OCI-M1 (cell line): ENCODE measurements at regions not wholly inside any gene's neighbourhood (a gene's known extent, or its start where the extent isn't known, plus 50 kb on each side); places are given as distances from the start of the nearest gene placed in this dataset.

Source experiments
- DNase-seq: peaks from one replicate; lab custom pipeline; 2025; lab: John Stamatoyannopoulos, UW

DNA sequence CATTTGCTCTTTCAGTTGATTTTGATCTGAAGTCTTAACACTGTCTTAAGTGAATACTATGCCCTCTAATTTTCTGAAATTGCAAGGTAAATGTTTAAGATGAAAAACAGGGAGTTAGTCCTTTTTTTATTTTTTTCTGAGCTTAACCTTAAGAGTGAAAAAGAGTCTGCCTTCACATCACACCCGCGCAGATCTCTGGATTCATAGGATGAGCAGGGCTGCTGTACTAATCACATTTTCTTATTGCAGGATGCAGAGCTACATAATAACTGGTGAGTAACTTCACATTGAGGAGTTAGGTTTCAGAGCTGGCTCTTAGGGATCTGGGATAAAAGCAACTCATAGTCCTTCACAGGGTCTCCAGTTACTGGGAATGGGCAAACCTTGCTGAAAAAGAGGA, 188.7 kb upstream of the ATP1B1 start:
- no peak for DNase-seq

DNA sequence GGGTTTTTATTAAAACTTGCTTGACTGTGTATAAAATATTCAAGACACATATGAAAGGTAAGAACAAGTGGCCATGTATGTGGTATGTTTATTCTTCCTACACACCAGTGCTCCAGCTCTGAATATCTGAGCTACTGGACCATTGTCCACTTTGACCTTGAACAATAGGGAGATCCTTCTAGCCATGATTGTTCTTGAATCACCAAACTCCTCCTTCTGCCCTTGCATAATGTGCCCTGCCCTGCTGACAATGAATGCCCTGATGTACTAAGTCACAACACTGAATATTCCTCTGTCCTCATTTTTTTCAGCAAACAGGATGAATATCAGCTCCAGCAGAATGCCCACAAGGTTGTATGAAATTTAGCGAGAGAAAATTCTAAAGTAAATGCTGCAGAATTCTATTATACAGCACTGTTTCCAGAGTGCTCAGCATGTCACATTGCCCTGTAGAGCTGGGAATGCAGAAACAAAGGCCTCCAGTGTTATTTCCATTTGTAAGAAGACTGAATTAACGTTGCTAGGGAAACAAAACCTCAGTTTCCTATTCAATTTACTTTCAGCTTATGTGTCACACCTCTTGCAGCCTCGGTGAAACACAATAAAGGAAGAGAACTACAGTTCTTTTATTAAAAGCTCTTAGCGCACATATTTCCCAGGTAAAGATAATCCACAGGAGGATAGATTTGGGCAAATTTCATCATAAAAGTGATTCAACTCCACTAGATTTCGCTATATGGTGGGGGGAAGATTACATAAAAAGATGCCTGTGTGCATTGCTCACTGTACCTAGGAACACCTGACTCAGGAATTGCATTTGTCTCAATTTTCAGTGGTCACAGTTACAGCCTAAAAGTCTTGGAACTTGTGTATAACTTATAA, 187.4 kb upstream of the ATP1B1 start:
- DNase-seq = no peak

- DNase-seq = no peak
Observed at GRCh38 chr1:168920456-168921094, 185.9 kb upstream of the ATP1B1 start.

- peak; percentile 90 for DNase-seq
Observed at GRCh38 chr1:168921629-168922028, 184.9 kb upstream of the ATP1B1 start.

GRCh38 chr1:168923521-168924136, 182.9 kb upstream of the ATP1B1 start:
- DNase-seq = no peak

DNA sequence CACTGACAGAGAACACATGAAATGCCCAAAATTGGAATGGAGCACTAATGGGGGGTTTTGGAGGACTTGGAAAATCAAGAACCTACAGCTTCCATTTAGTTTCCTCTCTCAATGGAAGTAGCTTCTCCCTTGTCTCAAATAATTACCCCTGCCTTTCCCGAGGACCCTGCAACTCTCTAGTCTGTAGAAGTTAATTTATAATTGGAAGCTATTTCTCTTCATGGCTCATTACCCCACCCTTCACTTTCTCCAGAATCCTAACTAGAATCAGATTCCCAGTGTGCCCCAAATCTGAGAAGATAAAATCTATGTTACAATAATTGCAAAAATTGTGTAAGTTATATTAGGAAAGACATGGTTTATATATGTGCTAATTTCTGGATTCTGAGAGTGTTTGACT, 181.5 kb upstream of the ATP1B1 start:
- no peak for DNase-seq

- DNase-seq = no peak
Observed at GRCh38 chr1:168926236-168926635, 180.3 kb upstream of the ATP1B1 start.

DNA sequence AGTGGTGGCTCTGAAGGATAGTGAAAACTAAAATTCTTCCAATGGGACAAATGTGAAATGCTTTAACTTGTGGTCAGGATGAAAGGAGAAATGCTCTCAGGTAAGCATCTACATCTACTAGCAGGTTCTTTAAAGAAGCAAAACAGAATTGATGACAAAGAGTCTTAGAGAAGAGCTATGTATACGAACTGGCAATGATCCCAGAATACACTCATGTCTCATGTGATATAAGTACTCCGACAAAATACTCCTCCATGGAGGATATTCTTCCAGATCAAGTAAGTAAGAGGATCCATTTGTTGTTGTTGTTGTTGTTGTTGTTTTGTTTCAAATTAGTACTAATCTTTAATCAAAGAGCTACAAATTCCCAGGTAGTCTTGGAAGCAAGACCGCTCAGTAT, 174.0 kb upstream of the ATP1B1 start:
- no peak for DNase-seq

- DNase-seq = no peak
Observed at GRCh38 chr1:168933141-168933805, 173.2 kb upstream of the ATP1B1 start.

DNA sequence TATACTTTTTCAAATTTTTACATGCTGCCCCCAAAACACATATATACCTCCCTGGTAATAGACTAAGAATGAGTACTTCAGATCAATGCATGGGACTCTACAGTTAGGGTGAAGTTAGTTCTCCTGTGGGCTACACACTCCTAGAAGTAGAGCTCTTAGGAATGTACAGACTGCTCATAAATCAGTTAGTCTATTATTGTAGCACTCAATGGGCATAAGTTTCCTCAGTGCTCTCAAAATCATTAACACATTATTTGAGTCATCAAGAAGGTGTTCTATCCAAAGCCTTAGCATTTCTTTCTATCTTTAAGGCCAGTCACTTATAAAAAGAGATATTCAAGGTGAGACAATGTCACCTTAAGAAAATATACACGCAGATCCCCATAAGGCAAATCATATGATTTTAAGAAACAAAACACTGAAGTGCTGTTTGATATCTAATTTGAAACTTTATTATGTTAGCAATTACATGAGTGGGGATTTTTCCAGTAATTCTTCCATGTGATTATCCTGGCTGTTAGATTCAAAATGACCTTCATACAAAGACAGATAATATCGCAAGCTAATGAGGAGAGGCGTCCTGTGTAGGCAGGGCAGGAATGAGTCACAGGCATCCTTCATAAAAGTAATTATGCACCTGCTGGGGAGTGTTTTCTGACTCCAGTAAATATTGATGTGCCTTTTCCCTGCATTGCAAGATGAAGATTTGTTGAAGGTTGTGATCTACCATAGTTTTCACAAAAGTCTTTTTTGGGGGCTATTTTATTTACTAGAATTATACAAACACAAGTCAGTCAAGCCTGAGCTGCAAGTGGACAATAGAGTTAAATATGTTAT, 167.2 kb upstream of the ATP1B1 start:
- no peak for DNase-seq

GRCh38 chr1:168939947-168940223, 166.6 kb upstream of the ATP1B1 start:
- no peak for DNase-seq

GRCh38 chr1:168941640-168942039, 164.8 kb upstream of the ATP1B1 start:
- DNase-seq = no peak

- no peak for DNase-seq
Observed at GRCh38 chr1:168942165-168942564, 164.3 kb upstream of the ATP1B1 start.

- no peak for DNase-seq
Observed at GRCh38 chr1:168945870-168946269, 160.6 kb upstream of the ATP1B1 start.

- no peak for DNase-seq
Observed at GRCh38 chr1:168947041-168947440, 159.4 kb upstream of the ATP1B1 start.

DNA sequence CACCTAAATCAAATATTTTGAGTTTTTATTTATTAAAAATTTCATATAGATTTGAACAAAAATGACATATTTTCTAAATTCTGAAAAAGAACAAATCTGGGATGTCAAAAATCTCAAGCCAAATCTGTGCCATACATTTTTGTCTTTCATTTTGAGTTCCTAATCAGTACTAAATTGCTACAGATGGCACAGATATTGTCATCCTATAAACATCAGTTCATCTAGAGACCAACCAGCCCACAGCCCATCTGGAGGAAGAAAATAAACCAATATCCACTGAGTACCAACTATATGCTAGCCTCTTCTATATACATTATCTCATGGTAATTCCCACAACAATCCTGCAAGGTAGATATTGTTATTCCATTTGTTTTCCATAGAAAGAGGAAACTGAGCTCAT, 156.8 kb upstream of the ATP1B1 start:
- DNase-seq = no peak

GRCh38 chr1:168957818-168958217, 148.7 kb upstream of the ATP1B1 start:
- DNase-seq = no peak

- no peak for DNase-seq
Observed at GRCh38 chr1:168958562-168959289, 147.8 kb upstream of the ATP1B1 start.

DNA sequence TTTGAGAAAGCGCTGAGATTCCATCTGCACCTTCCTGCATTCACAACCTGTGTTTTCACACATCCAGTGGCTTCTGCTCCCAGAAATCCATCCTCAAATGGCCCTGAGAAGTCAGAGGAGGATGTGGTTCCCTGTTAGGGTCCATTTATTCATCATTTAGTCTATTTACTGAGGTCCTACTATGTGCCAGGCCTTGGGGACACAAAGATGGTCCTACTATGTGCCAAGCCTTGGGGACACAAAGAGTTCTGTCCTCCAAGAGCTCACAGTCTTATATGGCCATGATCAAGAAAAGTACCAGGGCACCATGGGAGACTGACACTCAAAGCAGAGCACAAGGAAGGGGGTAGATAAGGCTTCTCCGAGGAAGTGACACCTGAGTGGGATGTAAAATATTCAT, 147.1 kb upstream of the ATP1B1 start:
- DNase-seq = no peak

- DNase-seq = no peak
Observed at GRCh38 chr1:168960114-168960513, 146.4 kb upstream of the ATP1B1 start.

- no peak for DNase-seq
Observed at GRCh38 chr1:168960595-168960994, 145.9 kb upstream of the ATP1B1 start.
